B cell (primary cell): ENCODE measurements at regions not wholly inside any gene's neighbourhood (a gene's known extent, or its start where the extent isn't known, plus 50 kb on each side); places are given as distances from the start of the nearest gene placed in this dataset.

Experiments
- ATAC-seq: fragments of 200-7000 bp; cut with Tn5 transposase; one replicate; pipeline ENCODE4 v1.10.0; 2021; ENCODE audit warnings: low read depth, mild to moderate bottlenecking, moderate number of reproducible peaks, moderate library complexity
- CTCF ChIA-PET: fragments of 350-600 bp; sonication (Branson Sonifier 250); formaldehyde crosslinking; loops from one replicate; lab custom pipeline; 2021; ENCODE audit warnings: antibody characterized with exemption, inconsistent platforms; lab: Charles Lee
- POLR2A ChIA-PET: fragments of 350-600 bp; sonication (Branson Sonifier 250); formaldehyde crosslinking; loops from one replicate; lab custom pipeline; 2021; ENCODE audit warnings: antibody characterized with exemption; lab: Charles Lee
- DNase-seq: peaks from one replicate; pipeline ENCODE4 v3.0.0; 2013
- H2AFZ ChIP-seq: 2 replicates; pipeline ENCODE4 v1.6.1; 2012; ENCODE audit warnings: mild to moderate bottlenecking, low read depth, low read length; ENCODE audit not compliant: insufficient read depth, poor library complexity, severe bottlenecking
- H3K27ac ChIP-seq, 2 donors: 1 replicate in 1 of 2; 2 replicates in 1 of 2; pipeline ENCODE4 v1.5.1; 2012 to 2013; ENCODE audit warnings: low read length in 2 of 2, mild to moderate bottlenecking in 2 of 2, moderate library complexity in 1 of 2
- H3K27me3 ChIP-seq, 4 experiments: fragments of 200-600 bp in 1 of 4; sonication (generic) in 1 of 4; replicated peaks in 1 of 4; 1 replicate in 2 of 4; 2 replicates in 2 of 4; pipeline versions ENCODE4 v1.6.1 to v1.7.0; 2013 to 2016; ENCODE audit warnings: low read length in 3 of 4, mild to moderate bottlenecking in 2 of 4, mixed read lengths in 1 of 4, moderate library complexity in 1 of 4; ENCODE audit not compliant: insufficient read depth in 4 of 4, control insufficient read depth in 3 of 4; ENCODE audit errors: control extremely low read depth in 1 of 4
- H3K36me3 ChIP-seq, 2 experiments: replicated peaks in 1 of 2; 1 replicate in 1 of 2; 2 replicates in 1 of 2; pipeline versions ENCODE4 v1.6.1 to v1.7.1; 2013; ENCODE audit warnings: low read length in 1 of 2; ENCODE audit not compliant: insufficient read depth in 2 of 2, control insufficient read depth in 1 of 2; ENCODE audit errors: control extremely low read depth in 1 of 2, extremely low read depth in 1 of 2
- H3K4me1 ChIP-seq, 2 donors: fragments of 200-600 bp in 1 of 2; sonication (generic) in 1 of 2; 1 replicate in 1 of 2; 2 replicates in 1 of 2; pipeline versions ENCODE4 v1.5.1 to v1.6.1; 2013 to 2017; ENCODE audit warnings: low read length in 2 of 2; ENCODE audit not compliant: control insufficient read depth in 2 of 2, insufficient read depth in 2 of 2
- H3K4me2 ChIP-seq: replicated peaks from 2 replicates; pipeline ENCODE3; 2012; ENCODE audit warnings: mild to moderate bottlenecking, low read depth, low read length; ENCODE audit not compliant: poor library complexity, severe bottlenecking
- H3K4me3 ChIP-seq, 5 experiments: fragments of 200-600 bp in 1 of 5; sonication (generic) in 1 of 5; 1 replicate in 3 of 5; 2 replicates in 2 of 5; pipeline versions ENCODE4 v1.5.1 to v1.7.0; 2011 to 2016; ENCODE audit warnings: low read length in 4 of 5, mild to moderate bottlenecking in 4 of 5, low read depth in 2 of 5, control low read depth in 1 of 5, moderate library complexity in 1 of 5; ENCODE audit not compliant: insufficient read depth in 1 of 5; ENCODE audit errors: control extremely low read depth in 1 of 5, extremely low read depth in 1 of 5
- H3K79me2 ChIP-seq: fragments of 200-600 bp; sonication (generic); one replicate; pipeline ENCODE4 v1.6.0; 2016; ENCODE audit warnings: low read length; ENCODE audit not compliant: control insufficient read depth, insufficient read depth
- H3K9ac ChIP-seq: fragments of 200-600 bp; sonication (generic); 2 replicates; pipeline ENCODE4 v1.6.1; 2017; ENCODE audit warnings: mild to moderate bottlenecking, low read length, moderate library complexity
- H3K9me3 ChIP-seq, 3 donors: one replicate each; pipeline versions ENCODE4 v1.6.1 to v1.7.1; 2013; ENCODE audit warnings: low read length in 2 of 3; ENCODE audit not compliant: control insufficient read depth in 2 of 3, insufficient read depth in 1 of 3; ENCODE audit errors: control extremely low read depth in 1 of 3
- H4K20me1 ChIP-seq: 2 replicates; pipeline ENCODE4 v1.6.0; 2012; ENCODE audit warnings: mild to moderate bottlenecking, low read length; ENCODE audit not compliant: insufficient read depth, control insufficient read depth, poor library complexity, severe bottlenecking
- H3K27ac Mint-ChIP-seq: one replicate; pipeline ENCODE4 v1.8.0; 2021; ENCODE audit warnings: mixed read lengths
- H3K27me3 Mint-ChIP-seq: one replicate; pipeline ENCODE4 v1.8.0; 2021; ENCODE audit warnings: mixed read lengths
- H3K4me1 Mint-ChIP-seq: one replicate; pipeline ENCODE4 v1.8.0; 2021; ENCODE audit warnings: mixed read lengths
- H3K4me3 Mint-ChIP-seq: one replicate; pipeline ENCODE4 v1.8.0; 2021; ENCODE audit warnings: mixed read lengths
- H3K9me3 Mint-ChIP-seq: one replicate; pipeline ENCODE4 v1.8.0; 2022; ENCODE audit warnings: mixed read lengths; ENCODE audit not compliant: insufficient read depth
- CTCF ChIP-seq: fragments of 200-600 bp; IDR thresholded peaks from one replicate; pipeline ENCODE4 v1.8.0; 2022; ENCODE audit warnings: antibody characterized with exemption, mild to moderate bottlenecking
- EZH2 ChIP-seq: IDR thresholded peaks from 2 replicates; pipeline ENCODE4 v1.6.1; 2012; ENCODE audit warnings: borderline replicate concordance, low read depth, mild to moderate bottlenecking, moderate library complexity, low read length; ENCODE audit not compliant: insufficient read depth, poor library complexity, severe bottlenecking
- WGBS: methylation state at CpG from one replicate; pipeline ENCODE4 v1.1.5; 2013; ENCODE audit warnings: missing lambda C conversion rate; ENCODE audit not compliant: insufficient coverage; 5-methylcytosine and 5-hydroxymethylcytosine counted together
- intact Hi-C: fragments of 100-400 bp; cut with micrococcal nuclease; formaldehyde crosslinking; loops from one replicate; pipeline ENCODE4 v1.10.0; 2022

- ATAC-seq (no peak), DNase-seq (no peak)
- TF ChIP-seq EZH2 (no peak), CTCF (no peak)
- no peak overlapping the region for H3K4me2 ChIP-seq
- H3K4me3 ChIP-seq: no peak overlapping the region
- Mint-ChIP-seq H3K4me1 (no peaks in the 10 kb centered on the region), H3K27ac (no peak overlapping the region), H3K9me3 (no peaks in the 10 kb centered on the region), H3K4me3 (no peak overlapping the region), H3K27me3 (no peaks in the 10 kb centered on the region)
- H4K20me1 ChIP-seq: no peaks in the 10 kb centered on the region
- intact Hi-C loops: no loop called here
- no peaks in the 10 kb centered on the region for H3K9me3 ChIP-seq
- ChIA-PET CTCF (no interaction called here), POLR2A (no interaction called here)
- H3K79me2 ChIP-seq: no peaks in the 10 kb centered on the region
- H3K27ac ChIP-seq: no peak overlapping the region
- H3K9ac ChIP-seq: no peak overlapping the region
- H3K4me1 ChIP-seq: no peaks in the 10 kb centered on the region
- H3K27me3 ChIP-seq: no peaks in the 10 kb centered on the region
- 43% methylated on average over 1 of the region's 2 CpGs for WGBS
- no peak overlapping the region for H2AFZ ChIP-seq
- H3K36me3 ChIP-seq: no peaks in the 10 kb centered on the region
Observed at GRCh38 chr13:74841123-74841522, 640.8 kb downstream of the TBC1D4 start.

GRCh38 chr13:74839656-74840055 lies 642.3 kb downstream of the TBC1D4 start:
- H3K9me3 Mint-ChIP-seq: no peaks in the 10 kb centered on the region
- ATAC-seq: no peak

More at GRCh38 chr13:74839656-74840055, 642.3 kb downstream of the TBC1D4 start:
- Histone ChIP-seq H3K9me3 (no peaks in the 10 kb centered on the region), H3K4me3 (no peak overlapping the region), H3K4me2 (no peak overlapping the region), H3K79me2 (no peaks in the 10 kb centered on the region), H3K9ac (no peak overlapping the region), H4K20me1 (no peaks in the 10 kb centered on the region), H3K36me3 (no peaks in the 10 kb centered on the region), H3K27me3 (no peaks in the 10 kb centered on the region), H2AFZ (no peak overlapping the region), H3K4me1 (no peaks in the 10 kb centered on the region), H3K27ac (no peak overlapping the region)
- no peak overlapping the region for H3K27ac Mint-ChIP-seq
- ChIA-PET POLR2A (no interaction called here), CTCF (no interaction called here)
- no peak for TF ChIP-seq CTCF
- no peak for TF ChIP-seq EZH2
- H3K4me3 Mint-ChIP-seq: no peak overlapping the region
- H3K4me1 Mint-ChIP-seq: no peaks in the 10 kb centered on the region
- no peaks in the 10 kb centered on the region for H3K27me3 Mint-ChIP-seq
- intact Hi-C loops: no loop called here
- DNase-seq: no peak
